Cardiac muscle cell (in vitro differentiated cells and primary cell): ENCODE measurements at regions not wholly inside any gene's neighbourhood (a gene's known extent, or its start where the extent isn't known, plus 50 kb on each side); places are given as distances from the start of the nearest gene placed in this dataset.
A peak's percentile ranks its signal among the peaks of the same experiment; 100 is the strongest.

Experiments used
- DNase-seq, 2 donors: peaks; one replicate each; pipeline versions ENCODE4 v3.0.0 to v3.0.0-alpha.2; 2010 to 2017; ENCODE audit warnings: low read depth in 1 of 2, low spot score in 1 of 2
- H3K27ac ChIP-seq: fragments of 200-600 bp; sonication (generic); 2 replicates; pipeline ENCODE4 v1.5.1; 2016
- H3K27me3 ChIP-seq: fragments of 200-600 bp; sonication (generic); 2 replicates; pipeline ENCODE4 v1.6.0; 2016; ENCODE audit warnings: control low read depth
- H3K36me3 ChIP-seq: fragments of 200-600 bp; sonication (generic); 2 replicates; pipeline ENCODE4 v1.5.1; 2016; ENCODE audit warnings: control low read depth
- H3K4me1 ChIP-seq: fragments of 200-600 bp; sonication (generic); 2 replicates; pipeline ENCODE4 v1.8.1; 2017; ENCODE audit warnings: low read depth, mild to moderate bottlenecking, mixed run types
- H3K4me3 ChIP-seq: fragments of 200-600 bp; sonication (generic); 2 replicates; pipeline ENCODE4 v1.5.1; 2016; ENCODE audit warnings: mild to moderate bottlenecking
- H3K9me3 ChIP-seq: fragments of 200-600 bp; sonication (generic); 2 replicates; pipeline ENCODE4 v1.5.1; 2017; ENCODE audit warnings: low read depth, mild to moderate bottlenecking, control low read depth
- CTCF ChIP-seq: IDR thresholded peaks from 2 replicates; pipeline ENCODE4 v1.5.1; 2012; ENCODE audit warnings: low read depth, mild to moderate bottlenecking, low read length

GRCh38 chrX:69226459-69227158 lies 61.4 kb upstream of the PJA1 start:
- TF ChIP-seq CTCF: no peak
- H3K9me3 ChIP-seq: no peaks in the 10 kb centered on the region
- H3K27me3 ChIP-seq: no peaks in the 10 kb centered on the region
- no peak overlapping the region for H3K27ac ChIP-seq
- no peak overlapping the region for H3K4me3 ChIP-seq
- no peaks in the 10 kb centered on the region for H3K4me1 ChIP-seq
- no peaks in the 10 kb centered on the region for H3K36me3 ChIP-seq
- DNase-seq: no peak

- Histone ChIP-seq H3K4me1 (no peaks in the 10 kb centered on the region), H3K9me3 (no peaks in the 10 kb centered on the region), H3K27ac (no peak overlapping the region), H3K36me3 (no peaks in the 10 kb centered on the region), H3K27me3 (no peaks in the 10 kb centered on the region), H3K4me3 (no peak overlapping the region)
- peak; percentile 76 for TF ChIP-seq CTCF
- peak; percentile 80 for DNase-seq
These were observed 57.1 kb upstream of the PJA1 start for GRCh38 chrX:69222103-69223090.

GRCh38 chrX:69221239-69222102 lies 56.2 kb upstream of the PJA1 start:
- no peak for DNase-seq
- Histone ChIP-seq H3K27ac (no peak overlapping the region), H3K27me3 (no peaks in the 10 kb centered on the region), H3K36me3 (no peaks in the 10 kb centered on the region), H3K4me1 (no peaks in the 10 kb centered on the region), H3K9me3 (no peaks in the 10 kb centered on the region), H3K4me3 (no peak overlapping the region)
- TF ChIP-seq CTCF: no peak

- Histone ChIP-seq H3K36me3 (no peaks in the 10 kb centered on the region), H3K27me3 (no peaks in the 10 kb centered on the region), H3K4me3 (no peak overlapping the region), H3K27ac (no peak overlapping the region), H3K4me1 (no peaks in the 10 kb centered on the region), H3K9me3 (no peaks in the 10 kb centered on the region)
- DNase-seq: peak in 1 of 2 donors; percentile 20
- peak; percentile 5 for TF ChIP-seq CTCF
These were observed 53.2 kb upstream of the PJA1 start for GRCh38 chrX:69218407-69218997.

GRCh38 chrX:69216911-69217310 lies 51.7 kb upstream of the PJA1 start:
- Histone ChIP-seq H3K4me1 (no peaks in the 10 kb centered on the region), H3K36me3 (no peaks in the 10 kb centered on the region), H3K27me3 (no peaks in the 10 kb centered on the region), H3K9me3 (no peaks in the 10 kb centered on the region), H3K27ac (no peak overlapping the region), H3K4me3 (no peak overlapping the region)
- no peak for TF ChIP-seq CTCF
- DNase-seq: no peak
